ENCODE measurements at regions not wholly inside any gene's neighbourhood (a gene's known extent, or its start where the extent isn't known, plus 50 kb on each side); places are given as distances from the start of the nearest gene placed in this dataset.

GRCh38 chr9:88646539-88647300 is 111.7 kb downstream of the NXNL2 start:
- no peak for TF ChIP-seq CTCF (conservative IDR thresholded peaks at IDR 0.05; ENCODE audit: low read length)
- TF ChIP-seq EZH2phosphoT487 (IDR thresholded peaks at IDR 0.05; ENCODE audit: borderline replicate concordance, low read depth, low read length), result no peak

Measured in OCI-LY7 (cell line).